Gastrocnemius medialis (tissue), 4 donors: ENCODE measurements at regions not wholly inside any gene's neighbourhood (a gene's known extent, or its start where the extent isn't known, plus 50 kb on each side); places are given as distances from the start of the nearest gene placed in this dataset.

ENCODE experiments used
- POLR2A ChIP-seq, 2 donors: fragments of 450-650 bp; IDR thresholded peaks; one replicate each; pipeline ENCODE4 v1.6.1; 2017; ENCODE audit warnings: antibody characterized with exemption in 2 of 2, mild to moderate bottlenecking in 2 of 2, moderate library complexity in 2 of 2
- TF ChIP-seq, protein P1 (sequence below), 5 experiments: fragments of 450-650 bp in 3 of 5; fragments of 200-600 bp in 2 of 5; sonication (generic) in 2 of 5; IDR thresholded peaks in 4 of 5; conservative IDR thresholded peaks in 1 of 5; 1 replicate in 4 of 5; 2 replicates in 1 of 5; pipeline ENCODE4 v1.5.1; 2016 to 2019; ENCODE audit warnings: antibody characterized with exemption in 5 of 5, mild to moderate bottlenecking in 3 of 5, moderate library complexity in 3 of 5

DNA sequence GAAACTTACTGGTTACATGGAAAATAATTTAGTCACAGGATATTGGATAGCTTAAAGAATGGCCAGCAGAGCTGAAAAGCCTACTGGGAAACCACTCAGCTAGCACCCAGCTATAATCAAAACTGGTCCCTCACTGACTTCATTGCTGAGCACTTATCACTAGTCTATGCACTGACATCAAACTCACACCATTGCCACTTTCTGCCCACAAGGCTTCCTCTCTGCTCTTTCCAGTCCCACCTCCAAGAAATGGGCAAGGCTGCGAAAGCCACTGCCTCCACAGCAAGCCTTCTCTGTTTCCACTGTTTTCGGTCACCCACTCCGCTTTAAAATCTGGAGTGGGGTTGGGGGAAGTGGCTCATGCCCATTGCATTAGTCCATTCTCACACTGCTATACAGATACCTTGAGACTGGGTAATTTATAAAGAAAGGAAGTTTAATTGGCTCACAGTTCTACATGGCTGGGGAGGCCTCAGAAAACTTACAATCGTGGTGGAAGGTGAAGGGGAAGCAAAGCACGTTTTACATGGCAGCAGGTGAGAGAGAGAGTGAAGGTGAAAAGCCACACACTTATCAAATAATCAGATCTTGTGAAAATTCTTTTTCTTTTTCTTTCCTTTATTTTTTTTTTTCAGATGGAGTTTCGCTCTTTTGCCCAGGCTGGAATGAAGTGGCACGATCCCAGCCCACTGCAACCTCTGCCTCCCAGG lies 77.0 kb upstream of the CERS6 start:
- TF ChIP-seq, protein P1, sequence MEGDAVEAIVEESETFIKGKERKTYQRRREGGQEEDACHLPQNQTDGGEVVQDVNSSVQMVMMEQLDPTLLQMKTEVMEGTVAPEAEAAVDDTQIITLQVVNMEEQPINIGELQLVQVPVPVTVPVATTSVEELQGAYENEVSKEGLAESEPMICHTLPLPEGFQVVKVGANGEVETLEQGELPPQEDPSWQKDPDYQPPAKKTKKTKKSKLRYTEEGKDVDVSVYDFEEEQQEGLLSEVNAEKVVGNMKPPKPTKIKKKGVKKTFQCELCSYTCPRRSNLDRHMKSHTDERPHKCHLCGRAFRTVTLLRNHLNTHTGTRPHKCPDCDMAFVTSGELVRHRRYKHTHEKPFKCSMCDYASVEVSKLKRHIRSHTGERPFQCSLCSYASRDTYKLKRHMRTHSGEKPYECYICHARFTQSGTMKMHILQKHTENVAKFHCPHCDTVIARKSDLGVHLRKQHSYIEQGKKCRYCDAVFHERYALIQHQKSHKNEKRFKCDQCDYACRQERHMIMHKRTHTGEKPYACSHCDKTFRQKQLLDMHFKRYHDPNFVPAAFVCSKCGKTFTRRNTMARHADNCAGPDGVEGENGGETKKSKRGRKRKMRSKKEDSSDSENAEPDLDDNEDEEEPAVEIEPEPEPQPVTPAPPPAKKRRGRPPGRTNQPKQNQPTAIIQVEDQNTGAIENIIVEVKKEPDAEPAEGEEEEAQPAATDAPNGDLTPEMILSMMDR (IDR thresholded peaks at IDR 0.05 in 4 of 5, conservative IDR thresholded peaks at IDR 0.05 in 1 of 5): no peak
- no peak for TF ChIP-seq POLR2A (IDR thresholded peaks at IDR 0.05)
